MV-4-11 (cell line): ENCODE measurements at regions not wholly inside any gene's neighbourhood (a gene's known extent, or its start where the extent isn't known, plus 50 kb on each side); places are given as distances from the start of the nearest gene placed in this dataset.
"Not testable (repeated sequence)": the region's sequence is repeated elsewhere in the genome, so short reads cannot be mapped to it uniquely, and the experiment has no call there.

Source experiments
- DNase-seq: peaks from one replicate; lab custom pipeline; 2025; lab: John Stamatoyannopoulos, UW

DNA sequence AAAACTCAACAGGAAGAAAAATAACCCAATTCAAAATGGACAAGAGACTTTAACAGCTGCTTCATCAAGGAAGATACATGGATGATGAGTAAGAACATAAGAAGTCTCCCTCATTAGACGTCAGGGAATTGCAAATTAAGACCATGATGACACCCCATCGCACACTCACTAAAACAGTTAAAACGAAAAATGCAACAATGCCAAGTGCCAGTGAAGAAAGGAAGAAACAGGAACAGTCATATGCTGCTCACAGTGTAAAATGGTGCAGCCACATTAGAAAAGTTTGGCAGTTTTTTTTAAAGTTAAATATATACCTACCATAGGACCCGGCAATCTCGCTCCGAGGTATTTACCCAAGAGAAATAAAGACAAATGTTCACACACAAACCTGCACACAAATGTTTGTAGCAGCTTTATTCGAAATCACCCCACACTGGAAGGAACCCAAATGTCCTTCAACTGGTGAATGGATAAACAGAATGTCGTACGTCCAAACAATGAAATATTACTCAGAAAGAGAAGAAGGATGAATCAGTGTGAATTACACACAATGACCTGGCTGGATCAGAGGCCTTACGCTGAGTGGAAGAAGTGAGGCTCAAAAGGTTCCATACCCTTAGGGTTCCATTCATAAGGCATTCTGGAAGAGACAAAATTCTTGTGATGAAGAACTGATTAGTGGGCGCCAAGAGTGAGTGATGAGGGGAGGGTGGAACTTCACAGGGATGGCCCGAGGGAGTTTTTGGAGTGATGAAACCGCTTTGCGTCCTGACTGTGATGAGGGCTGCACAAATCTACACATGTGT lies 110.3 kb downstream of the C16orf95 start:
- no peak for DNase-seq

DNA sequence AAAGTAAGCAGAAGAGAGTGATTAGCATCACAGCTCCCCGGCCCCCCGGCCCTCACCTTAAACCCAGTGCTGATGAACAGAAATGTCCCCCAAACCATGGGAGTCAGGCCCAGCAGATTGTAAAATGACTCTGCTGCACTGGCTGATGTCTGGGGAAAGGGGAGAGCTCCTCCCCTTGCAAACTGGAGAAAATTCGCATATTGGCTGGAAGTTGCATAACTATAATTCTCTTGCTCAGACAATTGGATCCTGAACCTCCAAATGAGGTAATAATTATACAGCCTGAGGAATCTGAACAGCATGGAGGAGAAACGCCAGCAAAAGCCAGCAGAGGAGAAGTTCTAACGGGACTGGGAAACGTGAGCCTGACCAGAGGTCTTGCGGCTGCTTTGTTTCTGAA lies 109.7 kb downstream of the C16orf95 start:
- DNase-seq, result no peak

DNA sequence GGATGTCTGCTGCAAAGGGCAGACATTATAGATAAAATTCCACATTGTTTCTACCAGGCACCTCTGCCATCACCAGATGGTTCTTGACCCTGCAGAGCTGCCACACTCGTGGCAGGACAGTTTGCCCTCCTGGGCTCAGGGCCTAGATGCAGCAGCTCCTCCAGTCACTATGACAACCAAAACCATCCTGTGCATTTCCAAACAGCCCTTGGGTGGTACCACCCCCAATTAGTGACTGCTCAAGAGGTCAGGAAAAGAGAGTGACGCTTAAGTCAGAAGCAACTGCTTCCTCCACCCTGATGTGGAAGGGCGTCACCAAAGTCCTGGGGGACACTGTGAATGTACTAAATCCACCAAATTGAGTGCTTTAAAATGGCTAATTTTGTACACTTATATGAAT lies 109.2 kb downstream of the C16orf95 start:
- DNase-seq, result no peak

DNA sequence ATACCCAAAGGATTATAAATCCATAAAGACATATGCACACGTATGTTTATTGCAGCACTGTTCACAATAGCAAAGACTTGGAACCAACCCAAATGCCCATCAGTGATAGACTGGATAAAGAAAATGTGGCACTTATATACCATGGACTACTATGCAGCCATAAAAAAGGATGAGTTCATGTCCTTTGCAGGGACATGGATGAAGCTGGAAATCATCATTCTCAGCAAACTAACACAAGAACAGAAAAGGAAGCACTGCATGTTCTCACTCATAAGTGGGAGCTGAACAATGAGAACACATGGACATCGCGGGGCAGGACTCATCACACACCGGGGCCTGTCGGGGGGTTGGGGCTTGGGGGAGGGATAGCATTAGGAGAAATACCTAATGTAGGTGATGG lies 108.2 kb downstream of the C16orf95 start:
- not testable (repeated sequence) for DNase-seq

DNA sequence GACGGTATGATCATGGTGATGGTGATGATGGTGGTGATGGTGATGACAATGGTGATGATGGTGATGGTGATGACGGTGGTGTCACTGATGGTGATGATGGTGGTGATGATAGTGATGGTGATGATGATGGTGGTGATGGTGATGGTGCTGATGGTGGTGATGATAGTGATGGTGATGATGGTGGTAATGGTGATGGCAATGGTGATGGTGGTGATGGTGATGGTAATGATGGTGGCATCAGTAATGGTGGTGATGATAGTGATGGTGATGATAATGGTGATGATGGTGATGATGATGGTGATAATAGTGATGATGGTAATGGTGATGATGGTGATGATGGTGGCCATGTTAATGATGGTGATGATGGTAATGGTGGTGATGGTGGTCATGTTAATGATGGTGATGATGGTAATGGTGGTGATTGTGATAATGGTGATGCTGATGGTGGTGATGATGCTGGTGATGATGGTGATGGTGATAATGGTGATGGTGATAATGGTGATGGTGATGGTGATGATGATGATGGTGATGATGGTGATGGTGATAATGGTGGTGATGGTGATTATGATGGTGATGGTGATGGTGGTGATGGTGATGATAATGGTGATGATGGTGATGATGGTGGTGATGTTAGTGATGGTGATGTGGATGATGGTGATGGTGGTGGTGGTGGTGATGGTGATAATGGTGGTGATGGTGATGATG lies 107.2 kb downstream of the C16orf95 start:
- no peak for DNase-seq

DNA sequence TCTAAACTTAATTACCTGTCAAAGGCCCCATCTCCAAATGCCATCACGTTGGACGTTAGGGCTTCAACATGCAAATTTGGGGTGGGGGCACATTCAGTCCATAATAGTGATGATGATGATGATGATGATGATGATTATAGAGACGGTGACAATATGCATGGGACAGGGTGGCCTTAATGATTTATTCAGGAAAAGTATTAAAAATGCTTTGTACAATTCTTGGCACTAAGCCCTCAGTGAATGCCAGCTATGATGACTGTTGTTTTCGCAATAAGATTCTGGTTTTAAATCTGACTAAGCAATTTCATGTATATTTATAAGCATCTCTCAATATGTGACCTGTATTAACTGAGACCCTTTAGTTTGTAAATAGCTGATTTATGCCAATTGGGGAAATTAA lies 106.3 kb downstream of the C16orf95 start:
- no peak for DNase-seq

DNA sequence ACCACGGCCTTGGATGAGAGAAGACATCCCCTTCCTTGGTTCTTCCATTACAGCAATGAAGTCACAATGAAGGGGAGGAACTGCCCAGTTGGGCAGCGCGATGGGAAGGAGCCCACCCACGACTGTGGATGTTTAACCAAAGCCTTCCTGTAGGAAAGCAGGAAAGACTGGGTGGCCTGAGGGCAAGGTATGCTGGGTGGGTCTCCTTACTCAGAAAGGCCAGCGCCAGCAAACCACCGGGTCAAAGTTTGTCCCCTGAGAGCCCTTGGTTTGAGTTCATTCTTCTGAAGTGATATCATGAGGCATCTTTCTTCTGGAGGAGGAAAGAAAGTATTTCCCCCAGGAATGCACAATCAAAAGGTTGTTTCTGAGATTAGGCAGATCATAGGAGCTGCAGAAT lies 105.2 kb downstream of the C16orf95 start:
- DNase-seq, result no peak

DNA sequence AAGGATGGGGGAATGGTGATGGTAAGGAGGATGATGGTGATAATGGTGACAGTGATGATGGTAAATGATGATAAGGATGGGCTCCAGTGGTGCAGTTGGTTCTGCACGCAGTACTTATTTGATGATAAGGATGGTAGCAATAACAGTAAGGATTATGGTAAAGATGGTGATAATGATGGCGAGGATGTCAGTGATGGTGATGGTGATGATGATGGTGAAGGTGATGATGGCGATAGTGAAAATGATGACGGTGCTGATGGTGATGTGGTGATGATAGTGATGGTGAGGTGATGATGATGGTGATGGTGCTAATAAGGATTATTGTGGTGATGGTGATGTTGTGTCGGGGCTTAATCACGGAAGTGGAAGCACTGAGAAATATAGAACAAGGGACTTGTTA lies 103.7 kb downstream of the C16orf95 start:
- DNase-seq, result no peak

DNA sequence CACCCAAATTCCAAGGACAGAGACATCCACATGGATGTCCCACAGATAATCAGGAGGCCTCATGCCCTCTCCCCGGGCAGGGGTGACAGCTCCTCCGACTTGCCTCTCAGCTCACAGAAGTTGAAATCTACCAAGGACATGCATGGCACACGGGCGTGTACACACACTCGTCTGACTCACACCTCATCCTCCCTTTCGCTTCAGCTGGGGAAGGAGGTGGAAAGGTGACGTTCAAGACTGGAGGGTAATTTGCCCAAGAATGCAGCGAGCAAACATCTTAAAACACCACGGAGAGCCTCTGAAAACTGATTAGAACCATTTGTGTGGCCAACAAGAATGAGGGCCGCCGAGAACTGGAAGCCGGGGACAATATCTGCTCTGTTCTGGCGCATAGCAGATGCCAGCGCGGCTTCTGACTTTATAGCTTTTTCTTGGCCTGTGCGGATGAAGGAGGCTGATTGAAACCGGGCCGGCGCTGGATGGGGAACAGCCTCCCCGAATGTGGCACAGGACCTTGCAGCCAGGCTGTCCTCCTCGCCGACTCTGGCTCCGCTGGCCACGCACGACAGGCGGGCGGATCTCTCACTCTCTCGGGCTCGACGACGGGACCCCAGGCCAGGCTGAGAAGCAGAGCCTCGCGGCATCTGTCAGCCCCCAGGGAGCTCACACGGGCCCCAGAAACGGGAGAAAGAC lies 100.9 kb downstream of the C16orf95 start:
- DNase-seq, result no peak

DNA sequence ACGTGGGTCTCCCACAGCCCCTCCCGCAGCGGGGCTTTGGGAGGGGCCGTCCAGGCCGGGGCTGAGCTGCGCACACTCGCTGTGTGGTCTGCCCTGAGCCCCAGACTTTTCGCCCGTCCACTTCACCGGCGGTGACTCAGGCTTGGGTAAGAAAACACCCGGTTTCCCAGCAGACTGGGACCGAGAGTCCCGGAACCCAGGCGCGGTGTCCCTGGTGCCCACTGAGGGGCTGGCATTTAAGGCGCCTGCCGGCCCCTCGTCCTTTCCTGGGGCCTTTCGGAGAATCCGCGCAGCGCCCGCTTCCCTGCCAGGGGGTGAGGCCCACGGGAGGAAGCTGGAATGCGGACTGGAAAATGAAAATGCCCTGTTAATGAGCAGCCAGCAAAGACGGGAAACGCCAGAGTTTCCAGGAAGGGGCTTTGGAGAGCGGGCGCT lies 100.3 kb downstream of the C16orf95 start:
- no peak for DNase-seq

DNA sequence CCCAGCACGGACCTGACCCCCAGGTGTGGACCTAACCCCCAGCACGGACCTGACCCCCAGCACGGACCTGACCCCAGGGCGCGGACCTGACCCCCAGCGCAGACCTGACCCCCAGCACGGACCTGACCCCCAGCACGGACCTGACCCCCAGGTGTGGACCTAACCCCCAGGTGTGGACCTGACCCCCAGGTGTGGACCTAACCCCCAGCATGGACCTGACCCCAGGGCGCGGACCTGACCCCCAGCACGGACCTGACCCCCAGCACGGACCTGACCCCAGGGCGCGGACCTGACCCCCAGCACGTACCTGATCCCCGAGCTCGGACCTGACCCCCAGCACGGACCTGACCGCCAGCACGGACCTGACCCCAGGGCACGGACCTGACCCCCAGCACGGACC lies 99.4 kb downstream of the C16orf95 start:
- not testable (repeated sequence) for DNase-seq

DNA sequence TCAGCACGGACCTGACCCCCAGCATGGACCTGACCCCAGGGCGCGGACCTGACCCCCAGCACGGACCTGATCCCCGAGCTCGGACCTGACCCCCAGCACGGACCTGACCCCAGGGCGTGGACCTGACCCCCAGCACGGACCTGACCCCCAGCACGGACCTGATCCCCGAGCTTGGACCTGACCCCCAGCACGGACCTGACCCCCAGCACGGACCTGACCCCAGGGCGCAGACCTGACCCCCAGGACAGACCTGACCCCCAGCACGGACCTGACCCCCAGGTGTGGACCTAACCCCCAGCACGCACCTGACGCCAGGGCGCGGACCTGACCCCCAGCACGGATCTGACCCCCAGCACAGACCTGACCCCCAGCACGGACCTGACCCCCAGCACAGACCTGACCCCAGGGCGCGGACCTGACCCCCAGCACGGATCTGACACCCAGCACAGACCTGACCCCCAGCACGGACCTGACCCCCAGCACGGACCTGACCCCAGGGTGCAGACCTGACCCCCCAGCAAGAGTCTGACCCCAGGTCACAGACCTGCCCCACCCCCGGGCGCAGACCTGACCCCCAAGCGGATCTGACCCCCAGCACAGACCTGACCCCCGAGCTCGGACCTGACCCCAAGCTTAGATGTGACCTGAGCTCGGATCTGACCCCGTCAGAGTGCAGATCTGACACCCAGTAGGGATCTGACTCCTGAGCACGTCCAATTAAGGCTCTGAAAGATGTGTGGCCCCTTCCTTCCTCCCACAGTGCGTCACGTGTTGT lies 98.7 kb downstream of the C16orf95 start:
- no peak for DNase-seq

DNA sequence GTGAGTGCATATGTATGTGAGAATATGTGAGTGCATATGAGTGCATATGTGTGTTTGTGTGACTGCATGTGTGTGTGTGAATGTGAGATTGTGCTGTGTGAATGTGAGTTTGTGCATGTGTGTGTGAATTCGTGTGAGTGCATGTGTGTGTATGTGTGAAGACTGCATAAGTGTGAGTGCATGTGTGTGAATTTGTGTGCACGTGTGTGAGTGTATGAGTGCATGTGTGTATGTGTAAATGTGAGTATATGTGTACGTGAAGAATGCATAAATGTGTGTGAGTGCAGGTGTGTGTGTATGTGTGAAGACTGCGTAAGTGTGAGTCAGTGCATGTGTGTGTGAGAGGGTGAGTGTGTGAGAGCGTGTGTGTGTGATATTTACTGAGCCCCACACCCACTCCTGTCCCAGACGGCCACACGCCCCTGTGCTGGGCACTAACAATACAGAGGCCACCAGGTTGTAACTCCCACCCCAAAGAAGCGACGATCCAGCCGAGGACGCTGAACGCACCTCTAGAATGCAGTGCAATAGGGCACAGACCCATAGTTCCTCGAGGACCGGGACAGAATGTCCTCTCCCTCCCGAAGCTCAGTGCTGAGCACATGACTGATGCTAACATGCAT lies 97.8 kb downstream of the C16orf95 start:
- no peak for DNase-seq

DNA sequence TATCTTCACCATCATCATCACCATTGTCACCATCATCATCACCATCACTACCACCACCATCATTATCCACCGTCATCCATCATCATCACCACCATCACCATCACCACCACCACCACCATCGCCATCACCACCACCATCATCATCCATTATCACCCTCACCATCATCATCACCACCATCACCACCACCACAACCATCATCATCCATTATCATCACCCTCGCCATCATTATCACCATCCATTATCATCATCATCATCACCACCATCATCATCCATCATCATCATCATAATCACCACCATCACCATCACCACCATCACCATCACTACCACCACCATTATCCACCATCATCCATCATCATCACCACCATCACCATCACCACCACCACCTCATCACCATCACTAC lies 95.6 kb downstream of the C16orf95 start:
- no peak for DNase-seq

DNA sequence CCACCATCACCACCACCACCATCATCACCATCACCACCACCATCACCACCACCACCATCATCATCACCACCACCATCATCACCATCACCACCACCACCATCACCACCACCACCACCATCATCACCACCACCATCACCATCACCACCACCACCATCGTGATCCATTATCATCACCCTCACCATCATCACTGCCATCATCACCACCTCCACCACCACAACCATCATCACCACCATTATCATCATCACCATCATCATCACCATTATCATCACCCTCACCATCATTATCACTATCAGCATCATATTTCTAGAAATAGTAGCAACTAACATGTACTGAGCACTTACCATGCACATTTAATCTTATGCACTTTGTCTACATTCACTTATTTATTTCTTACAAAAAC lies 94.9 kb downstream of the C16orf95 start:
- no peak for DNase-seq

DNA sequence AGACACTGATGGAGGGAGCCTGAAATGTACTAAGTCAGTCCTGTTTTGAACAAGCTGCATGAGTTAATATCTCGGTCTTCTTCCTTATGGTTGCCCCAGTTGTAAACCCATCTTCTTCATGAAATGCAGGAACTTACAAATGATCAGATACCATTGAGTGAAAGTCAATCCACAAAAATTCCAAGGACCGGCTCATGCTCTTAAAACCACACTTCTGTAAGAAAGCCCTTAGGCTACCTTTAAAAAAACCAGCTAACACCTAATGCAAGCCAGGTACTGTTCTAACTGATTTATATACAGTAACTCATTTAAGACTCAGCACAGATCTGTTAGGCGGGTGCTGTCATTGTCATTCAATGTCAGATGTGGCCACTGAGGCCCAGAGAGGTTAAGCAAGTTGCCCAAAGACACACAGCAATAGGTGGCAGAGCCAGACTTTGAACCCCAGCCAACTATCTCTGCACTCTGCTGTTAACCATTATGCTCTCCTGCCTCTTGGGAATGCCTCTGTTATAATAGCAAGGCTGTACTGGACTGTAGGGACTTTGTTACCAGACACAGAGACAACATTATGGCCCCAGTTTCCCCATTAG lies 93.4 kb downstream of the C16orf95 start:
- no peak for DNase-seq

DNA sequence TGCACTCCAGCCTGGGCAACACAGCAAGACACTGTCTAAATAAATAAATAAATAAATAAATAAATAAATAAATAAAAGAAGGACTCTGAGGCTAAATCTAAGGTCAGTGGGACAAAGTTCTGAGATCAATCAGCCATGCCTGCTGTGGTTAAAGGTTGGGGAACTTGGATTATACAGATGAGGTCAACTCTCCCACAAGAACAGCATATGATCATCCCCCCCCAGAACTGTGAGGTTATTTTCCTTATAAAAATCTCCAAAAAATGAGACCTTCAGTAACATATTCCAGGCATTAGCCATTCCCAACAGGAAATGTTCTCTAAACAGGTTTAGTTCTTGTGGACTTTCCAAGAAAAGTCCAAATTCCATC lies 90.3 kb downstream of the C16orf95 start:
- no peak for DNase-seq

DNA sequence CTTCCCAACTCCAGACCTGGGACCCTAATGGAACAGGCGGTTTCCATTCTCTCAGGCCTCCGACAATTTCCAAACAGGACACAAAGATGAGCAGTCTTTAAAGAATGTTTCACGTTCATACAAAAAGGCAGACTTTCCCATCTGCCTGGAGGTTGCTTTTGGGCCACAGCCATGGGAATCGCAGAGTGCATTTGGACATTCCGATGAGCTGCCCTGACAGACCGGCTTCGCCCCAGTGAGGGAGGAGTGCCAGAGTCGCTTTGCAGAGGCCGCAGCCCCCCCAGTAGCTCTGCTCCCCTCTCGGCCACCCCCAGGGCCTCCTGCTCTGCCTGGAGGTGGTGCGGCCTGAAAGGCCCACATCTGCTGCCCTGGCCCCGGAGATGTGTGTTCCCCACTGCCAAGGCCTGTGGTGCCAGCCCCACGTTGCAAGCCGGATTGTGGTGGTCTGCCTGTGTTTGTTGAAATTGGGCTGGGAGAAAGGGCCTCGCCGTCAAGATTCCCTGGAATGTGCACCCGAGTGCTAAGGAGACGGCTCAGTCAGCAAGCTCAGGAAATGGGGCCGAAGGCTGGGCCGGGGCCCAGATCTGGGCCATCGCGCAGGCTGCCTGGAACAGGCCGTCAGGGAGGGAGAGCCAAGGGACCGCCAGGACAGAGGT lies 89.8 kb downstream of the C16orf95 start:
- DNase-seq, result no peak

DNA sequence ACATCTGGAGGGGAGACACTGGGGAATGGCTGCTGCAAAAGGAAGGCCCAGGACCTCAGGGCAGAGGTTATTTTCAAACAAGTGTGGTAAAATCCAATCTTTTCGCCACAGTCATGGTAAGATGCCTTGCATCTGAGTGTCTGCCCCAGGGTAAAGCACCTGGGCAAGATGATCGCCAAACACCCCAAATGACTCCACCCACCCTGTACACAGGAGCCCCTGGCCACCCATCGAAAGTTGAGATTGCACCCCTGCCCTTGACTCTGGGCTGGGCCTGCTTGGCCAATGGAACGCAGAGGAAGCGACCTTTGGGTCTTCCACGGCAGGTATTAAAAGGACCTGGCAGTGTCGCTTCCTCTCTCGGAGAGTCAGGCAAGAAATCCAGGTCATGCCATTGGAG lies 88.8 kb downstream of the C16orf95 start:
- DNase-seq, result no peak

DNA sequence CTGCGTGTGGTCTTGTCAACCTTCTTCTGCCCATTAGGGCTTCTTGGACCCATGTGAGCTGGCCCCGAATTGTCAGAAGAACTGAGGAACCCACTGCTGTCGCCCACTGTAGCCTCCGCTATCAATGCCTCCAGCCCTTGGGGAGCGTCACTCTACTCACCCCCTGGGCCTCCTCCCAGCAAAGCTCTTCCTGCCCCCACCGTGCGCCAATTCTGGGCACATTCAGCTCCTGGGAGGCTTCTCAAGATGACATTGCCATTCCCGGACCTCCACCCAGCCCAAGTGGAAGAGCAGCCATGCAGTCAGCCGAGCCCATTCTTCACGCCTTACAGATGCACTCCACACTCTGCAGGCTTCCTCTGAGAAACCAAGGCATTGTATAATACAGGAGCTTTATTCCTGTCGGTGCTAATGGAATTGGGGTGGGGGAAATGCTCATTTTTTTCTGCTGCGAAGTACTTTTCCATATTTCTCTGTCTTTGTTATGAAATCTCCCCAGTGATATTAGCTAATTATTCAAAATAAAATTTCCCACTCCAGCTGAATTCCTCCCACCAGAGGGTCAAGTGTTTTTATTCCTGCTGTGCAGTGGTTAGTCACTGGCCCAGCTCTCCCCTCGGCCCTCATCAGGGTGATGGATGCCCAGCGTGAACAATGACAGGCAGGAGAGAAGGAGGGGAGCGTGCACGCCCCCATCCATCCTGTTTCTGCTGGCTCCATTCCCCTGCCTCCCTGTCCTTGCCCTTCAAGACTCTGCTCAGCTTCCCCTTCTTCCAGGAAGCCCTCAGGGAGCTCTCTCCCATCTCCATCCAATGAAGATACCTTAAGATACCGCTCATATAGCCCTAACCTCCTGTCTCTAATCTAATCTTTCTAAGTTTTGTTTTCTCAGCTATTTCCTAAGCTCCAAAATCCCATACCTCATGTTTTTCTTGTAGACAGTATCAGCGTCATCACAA lies 87.7 kb downstream of the C16orf95 start:
- no peak for DNase-seq
